HepG2 (cell line): ENCODE measurements at regions not wholly inside any gene's neighbourhood (a gene's known extent, or its start where the extent isn't known, plus 50 kb on each side); places are given as distances from the start of the nearest gene placed in this dataset.
"Not testable (repeated sequence)": the region's sequence is repeated elsewhere in the genome, so short reads cannot be mapped to it uniquely, and the experiment has no call there.

Experiments used
- ATAC-seq: fragments of 200-7000 bp; cut with Tn5 transposase; 3 replicates; pipeline ENCODE4 v1.9.1; 2020; ENCODE audit warnings: mild to moderate bottlenecking, moderate library complexity
- BruUV-seq: library from RNA; stranded (reverse); fragments of 400-500 nt; replicated peaks from 2 replicates; lab custom pipeline; 2021; lab: Mats Ljungman, UMichigan
- CTCF ChIA-PET: fragments of 300-600 bp; formaldehyde crosslinking; extraction: SDS; loops from one replicate; lab custom pipeline; 2021; ENCODE audit warnings: low total read pairs, inconsistent platforms, low intra/inter-chr PET ratio; lab: Yijun Ruan, JAX
- POLR2A ChIA-PET: fragments of 350-600 bp; sonication (Branson Sonifier 250); formaldehyde crosslinking; loops from one replicate; lab custom pipeline; 2020; ENCODE audit warnings: antibody characterized with exemption, inconsistent platforms; lab: Yijun Ruan, JAX
- DNase-seq: peaks from one replicate; pipeline ENCODE4 v3.0.0-alpha.2; 2015; ENCODE audit warnings: low spot score
- FAIRE-seq: peaks from 3 replicates; lab custom pipeline; 2011; peaks lifted over from hg19 to GRCh38; lab: Jason Lieb, UNC
- H2AFZ ChIP-seq: one replicate; pipeline ENCODE4 v1.6.1; 2011; ENCODE audit warnings: low read length, inconsistent platforms
- H3K27ac ChIP-seq: fragments of 300-600 bp; 3 replicates; pipeline ENCODE4 v1.8.0; 2011; ENCODE audit warnings: mixed run types, mild to moderate bottlenecking, mixed read lengths, low read length, inconsistent platforms; ENCODE audit not compliant: insufficient read depth; ENCODE audit errors: extremely low read length
- H3K27me3 ChIP-seq, 2 experiments: fragments of 200-600 bp in 1 of 2; 2 replicates in 1 of 2; 3 replicates in 1 of 2; pipeline versions ENCODE4 v1.6.0 to v1.8.0; 2011; ENCODE audit warnings: low read length in 2 of 2, mild to moderate bottlenecking in 2 of 2, moderate library complexity in 2 of 2, inconsistent platforms in 1 of 2; ENCODE audit not compliant: insufficient read depth in 2 of 2, control insufficient read depth in 1 of 2
- H3K36me3 ChIP-seq, 2 experiments: fragments of 200-600 bp in 1 of 2; replicated peaks in 1 of 2; 2 replicates in 1 of 2; 3 replicates in 1 of 2; pipeline versions ENCODE4 v1.5.1 to v1.8.0; 2011; ENCODE audit warnings: low read length in 2 of 2, inconsistent platforms in 1 of 2; ENCODE audit not compliant: insufficient read depth in 2 of 2, control insufficient read depth in 1 of 2
- H3K4me1 ChIP-seq: 2 replicates; pipeline ENCODE4 v1.5.1; 2012; ENCODE audit warnings: low read length, inconsistent platforms; ENCODE audit not compliant: insufficient read depth
- H3K4me2 ChIP-seq: 2 replicates; pipeline ENCODE4 v1.6.0; 2011; ENCODE audit warnings: low read depth, low read length, inconsistent platforms
- H3K4me3 ChIP-seq, 3 experiments: fragments of 200-600 bp in 1 of 3; sonication (generic), shearing (Covaris generic) in 1 of 3; replicated peaks in 1 of 3; 2 replicates each; pipeline ENCODE4 v1.5.1; 2011 to 2016; ENCODE audit warnings: low read length in 3 of 3, inconsistent platforms in 2 of 3, low read depth in 2 of 3, mild to moderate bottlenecking in 2 of 3, control low read depth in 1 of 3, mixed read lengths in 1 of 3; ENCODE audit not compliant: insufficient read depth in 1 of 3
- H3K79me2 ChIP-seq: one replicate; pipeline ENCODE4 v1.6.1; 2011; ENCODE audit warnings: low read length, inconsistent platforms; ENCODE audit not compliant: insufficient read depth
- H3K9ac ChIP-seq: 2 replicates; pipeline ENCODE4 v1.6.0; 2011; ENCODE audit warnings: mild to moderate bottlenecking, low read depth, low read length, inconsistent platforms; ENCODE audit not compliant: insufficient read depth
- H3K9me3 ChIP-seq: 2 replicates; pipeline ENCODE4 v1.5.1; 2012; ENCODE audit warnings: mild to moderate bottlenecking, low read length
- H4K20me1 ChIP-seq: 2 replicates; pipeline ENCODE4 v1.6.0; 2011; ENCODE audit warnings: inconsistent platforms, mild to moderate bottlenecking, low read length, moderate library complexity; ENCODE audit not compliant: insufficient read depth
- AFF4 ChIP-seq: sonication (generic); formaldehyde crosslinking; IDR thresholded peaks from 2 replicates; pipeline ENCODE4 v1.4.0; 2020; ENCODE audit warnings: missing genetic modification reagents
- ATF3 ChIP-seq: sonication (generic); formaldehyde crosslinking; IDR thresholded peaks from 2 replicates; pipeline ENCODE4 v1.4.0; 2020; ENCODE audit warnings: missing genetic modification reagents
- WGBS: methylation state at CpG from one replicate; pipeline ENCODE4 v1.1.6; 2017; ENCODE audit warnings: low lambda C conversion rate; 5-methylcytosine and 5-hydroxymethylcytosine counted together
- in situ Hi-C: cut with HindIII; loops from 2 replicates; pipeline ENCODE4 v1.10.0; 2017; ENCODE audit warnings: low pct_unique_long_range_greater_than_20kb; ENCODE audit not compliant: extremely low pct_ligation_motif_present
- intact Hi-C: fragments of 100-400 bp; cut with micrococcal nuclease; formaldehyde crosslinking; loops from one replicate; pipeline ENCODE4 v1.10.0; 2022; ENCODE audit not compliant: unreplicated experiment

- no peak for TF ChIP-seq ATF3 (CRISPR knock-in tag)
- no peak for TF ChIP-seq AFF4 (CRISPR knock-in tag)
Observed at GRCh38 chr18:44358402-44358801, 322.3 kb upstream of the SETBP1 start (continued).

- H3K27me3 ChIP-seq, H3K4me1 ChIP-seq, H3K9ac ChIP-seq, H2AFZ ChIP-seq, H4K20me1 ChIP-seq, ATAC-seq, H3K4me3 ChIP-seq, POLR2A ChIA-PET, DNase-seq, CTCF ChIA-PET, BruUV-seq, H3K79me2 ChIP-seq, H3K27ac ChIP-seq, FAIRE-seq, intact Hi-C loops, H3K36me3 ChIP-seq, in situ Hi-C loops, H3K4me2 ChIP-seq: not testable (repeated sequence)
- 3% methylated on average over 1 of the region's 1 CpG for WGBS
- H3K9me3 ChIP-seq = peaks cover 27% of the 10 kb centered on the region
Observed at GRCh38 chr18:44359741-44360140, 320.9 kb upstream of the SETBP1 start.

- CTCF ChIA-PET, intact Hi-C loops, H3K4me3 ChIP-seq: not testable (repeated sequence)
Observed at GRCh38 chr18:44362213-44362612, 318.5 kb upstream of the SETBP1 start.

More at GRCh38 chr18:44362213-44362612, 318.5 kb upstream of the SETBP1 start:
- H3K79me2 ChIP-seq, POLR2A ChIA-PET, DNase-seq, FAIRE-seq, H3K4me1 ChIP-seq, ATAC-seq, H4K20me1 ChIP-seq, H3K9ac ChIP-seq, H3K27me3 ChIP-seq, H3K36me3 ChIP-seq, H3K27ac ChIP-seq, in situ Hi-C loops, H2AFZ ChIP-seq, BruUV-seq, H3K4me2 ChIP-seq: not testable (repeated sequence)
- H3K9me3 ChIP-seq = peaks cover 23% of the 10 kb centered on the region
- 90% methylated on average over 1 of the region's 1 CpG for WGBS
